Erythroblast (primary cell): ENCODE measurements at regions not wholly inside any gene's neighbourhood (a gene's known extent, or its start where the extent isn't known, plus 50 kb on each side); places are given as distances from the start of the nearest gene placed in this dataset.
"Not testable (repeated sequence)": the region's sequence is repeated elsewhere in the genome, so short reads cannot be mapped to it uniquely, and the experiment has no call there.

Experiments
- DNase-seq, 2 experiments: peaks; one replicate each; lab custom pipeline; 2025; lab: John Stamatoyannopoulos, UW
- GATA1 ChIP-seq: IDR thresholded peaks from 2 replicates; pipeline ENCODE4 v1.6.1; 2011; ENCODE audit warnings: low read depth, mild to moderate bottlenecking, control low read depth, low read length, moderate library complexity
- POLR2A ChIP-seq: IDR thresholded peaks from 2 replicates; pipeline ENCODE4 v1.6.1; 2011; ENCODE audit warnings: mild to moderate bottlenecking, low read length

DNA sequence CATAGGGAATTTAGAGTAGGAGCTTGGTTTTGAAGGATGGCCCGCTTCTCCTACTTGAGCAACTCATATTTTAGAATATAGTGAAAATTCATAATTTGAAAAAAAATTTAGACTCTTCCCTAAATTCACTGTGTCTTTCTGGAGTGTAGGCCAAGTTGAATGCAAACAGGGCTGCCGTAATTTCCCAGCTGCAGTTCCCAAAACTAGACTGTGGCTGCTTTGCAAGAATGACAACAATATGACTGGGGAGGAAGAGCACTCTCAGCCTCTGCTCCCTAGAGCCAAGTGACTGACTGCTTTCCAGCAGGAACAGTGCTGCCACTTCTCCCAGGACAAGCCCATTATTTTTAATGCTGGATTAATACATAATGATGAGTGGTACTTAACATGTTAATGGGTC, 209.0 kb downstream of the RHOU start:
- TF ChIP-seq POLR2A (no peak), GATA1 (no peak)
- DNase-seq: no peak

DNA sequence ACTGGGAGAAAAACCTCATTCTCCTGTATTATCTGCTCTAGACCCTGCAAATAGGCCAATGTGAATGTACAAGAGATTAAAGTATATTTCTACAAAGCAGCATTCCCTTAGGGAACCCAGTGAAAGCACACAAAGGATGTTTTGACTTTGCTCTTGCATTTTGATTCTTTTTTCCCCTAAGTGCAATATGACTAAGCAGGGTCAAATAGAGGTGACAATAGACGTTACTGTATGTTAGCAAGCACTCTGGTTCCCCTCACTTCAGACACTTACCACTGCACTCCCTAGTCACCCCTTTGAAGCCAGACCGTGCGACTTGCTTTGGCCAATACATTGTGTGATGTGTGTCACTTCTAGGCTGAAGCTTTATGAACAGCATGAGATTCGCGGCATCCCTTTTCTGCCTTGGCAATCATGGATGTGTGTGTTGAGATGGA, 209.7 kb downstream of the RHOU start:
- DNase-seq: no peak
- no peak for TF ChIP-seq POLR2A
- TF ChIP-seq GATA1: no peak

GRCh38 chr1:228945885-228946284, 210.6 kb downstream of the RHOU start:
- no peak for DNase-seq

DNA sequence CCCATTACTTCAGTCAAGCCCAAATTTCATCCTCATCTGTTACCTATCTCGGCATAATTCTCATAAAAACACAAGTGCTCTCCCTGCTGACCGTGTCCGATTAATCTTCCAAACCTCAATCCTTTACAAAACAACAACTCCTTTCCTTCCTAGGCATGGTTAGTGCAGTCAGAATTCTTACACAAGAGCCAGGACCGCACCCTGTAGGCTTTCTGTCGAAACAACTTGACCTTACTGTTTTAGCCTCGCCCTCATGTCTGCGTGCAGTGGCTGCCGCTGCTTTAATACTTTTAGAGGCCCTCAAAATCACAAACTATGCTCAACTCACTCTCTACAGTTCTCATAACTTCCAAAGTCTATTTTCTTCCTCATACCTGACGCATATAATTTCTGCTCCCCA, 214.3 kb downstream of the RHOU start:
- not testable (repeated sequence) for DNase-seq

More at GRCh38 chr1:228945885-228946284, 210.6 kb downstream of the RHOU start:
- TF ChIP-seq POLR2A (no peak), GATA1 (no peak)

DNA sequence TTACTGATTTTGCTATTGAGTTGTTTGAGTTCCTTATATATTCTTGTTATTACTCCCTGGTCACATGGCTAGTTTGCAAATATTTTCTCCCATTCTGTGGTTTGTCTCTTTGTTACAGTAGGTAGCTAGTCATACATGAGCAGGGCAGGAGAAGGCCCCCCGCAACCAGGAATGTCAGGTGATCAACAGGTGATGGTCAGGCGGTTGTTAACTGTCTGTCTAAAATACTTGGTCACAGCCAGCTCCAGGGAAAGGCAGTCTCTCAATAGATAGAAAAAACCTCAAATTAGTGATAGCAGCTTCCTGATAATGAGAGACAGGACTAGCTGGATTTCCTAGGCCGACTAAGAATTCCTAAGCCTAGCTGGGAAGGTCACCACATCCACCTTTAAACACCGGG, 217.9 kb downstream of the RHOU start:
- no peak for TF ChIP-seq GATA1
- no peak for TF ChIP-seq POLR2A
- DNase-seq: no peak

- not testable (repeated sequence) for DNase-seq
Measured at GRCh38 chr1:228953808-228954207, 218.5 kb downstream of the RHOU start.

- TF ChIP-seq POLR2A (no peak), GATA1 (no peak)
- DNase-seq: no peak
Measured at GRCh38 chr1:228955691-228956090, 220.4 kb downstream of the RHOU start.

DNA sequence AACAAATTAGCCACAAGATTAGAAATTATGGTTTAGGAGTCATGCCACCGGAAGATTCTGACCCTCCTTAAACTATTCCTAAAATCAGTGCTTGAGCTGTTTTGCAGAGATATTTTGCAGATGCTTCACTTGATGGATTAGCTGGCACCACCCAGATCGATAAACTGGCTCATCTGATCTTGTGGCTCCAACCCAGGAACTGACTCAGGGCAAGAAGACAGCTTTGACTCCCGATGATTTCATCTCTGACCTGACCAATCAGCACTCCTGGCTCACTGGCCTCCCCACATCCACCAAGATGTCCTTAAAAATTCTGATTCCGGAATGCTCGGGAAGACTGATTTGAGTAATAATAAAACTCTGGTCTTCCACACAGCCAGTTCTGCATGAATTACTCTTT, 221.6 kb downstream of the RHOU start:
- DNase-seq: no peak
- TF ChIP-seq GATA1 (no peak), POLR2A (no peak)

- no peak for DNase-seq
- TF ChIP-seq POLR2A: no peak
- TF ChIP-seq GATA1: no peak
Measured at GRCh38 chr1:228957535-228957934, 222.3 kb downstream of the RHOU start.

DNA sequence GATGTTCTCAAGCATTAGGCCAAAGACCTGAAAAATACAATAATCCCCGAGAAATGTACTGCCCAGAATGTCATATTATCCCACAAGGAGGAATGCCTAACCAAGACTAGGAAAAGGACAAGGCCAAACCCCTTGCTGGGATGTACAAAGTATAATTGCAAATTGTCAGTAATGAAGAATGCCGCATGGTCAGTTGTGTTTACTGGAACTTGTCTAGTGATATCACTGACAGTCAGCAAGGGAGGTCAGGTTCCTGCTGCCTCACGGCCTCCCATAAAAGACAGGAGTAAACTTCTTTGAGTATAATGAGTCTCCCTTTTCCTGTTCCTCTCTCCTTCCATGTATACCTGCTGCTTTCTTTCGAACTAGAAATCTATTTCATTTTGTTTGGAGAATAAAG, 222.8 kb downstream of the RHOU start:
- no peak for TF ChIP-seq POLR2A
- no peak for TF ChIP-seq GATA1
- DNase-seq: no peak

- no peak for TF ChIP-seq GATA1
- no peak for TF ChIP-seq POLR2A
- no peak for DNase-seq
Measured at GRCh38 chr1:228958741-228959140, 223.5 kb downstream of the RHOU start.

- TF ChIP-seq GATA1 (no peak), POLR2A (no peak)
- no peak for DNase-seq
Measured at GRCh38 chr1:228960705-228961104, 225.4 kb downstream of the RHOU start.

GRCh38 chr1:228961511-228961910, 226.2 kb downstream of the RHOU start:
- TF ChIP-seq GATA1: no peak
- TF ChIP-seq POLR2A: no peak
- DNase-seq: no peak

GRCh38 chr1:228963795-228964177, 228.5 kb downstream of the RHOU start:
- TF ChIP-seq POLR2A (no peak), GATA1 (no peak)

GRCh38 chr1:228964178-228965089, 229.2 kb downstream of the RHOU start:
- TF ChIP-seq GATA1: no peak
- TF ChIP-seq POLR2A: no peak
- DNase-seq: no peak

More at GRCh38 chr1:228963795-228964177, 228.5 kb downstream of the RHOU start:
- DNase-seq: no peak
